ENCODE measurements at regions not wholly inside any gene's neighbourhood (a gene's known extent, or its start where the extent isn't known, plus 50 kb on each side); places are given as distances from the start of the nearest gene placed in this dataset.

DNA sequence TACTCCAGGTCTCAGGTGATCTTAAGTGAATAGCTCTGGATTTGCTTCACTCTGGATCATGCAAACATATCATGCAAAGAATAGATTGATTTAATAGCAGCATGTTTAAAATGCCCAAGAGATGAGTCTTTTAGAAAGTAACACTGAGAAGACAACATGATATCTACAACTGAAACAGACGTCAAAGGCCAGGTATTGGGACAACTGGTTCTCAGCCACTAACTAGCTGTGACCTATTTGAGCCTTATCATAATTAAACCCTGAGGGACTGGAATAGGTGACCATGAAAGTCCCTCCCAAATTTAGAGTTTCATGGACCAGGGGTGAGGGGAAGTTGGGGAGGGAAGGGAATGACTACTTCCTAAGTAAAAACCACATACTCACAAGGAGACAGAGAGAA, 95.7 kb downstream of the NIBAN1 start:
- TF ChIP-seq POLR2A (IDR thresholded peaks at IDR 0.05): no peak
- TF ChIP-seq, protein P1, sequence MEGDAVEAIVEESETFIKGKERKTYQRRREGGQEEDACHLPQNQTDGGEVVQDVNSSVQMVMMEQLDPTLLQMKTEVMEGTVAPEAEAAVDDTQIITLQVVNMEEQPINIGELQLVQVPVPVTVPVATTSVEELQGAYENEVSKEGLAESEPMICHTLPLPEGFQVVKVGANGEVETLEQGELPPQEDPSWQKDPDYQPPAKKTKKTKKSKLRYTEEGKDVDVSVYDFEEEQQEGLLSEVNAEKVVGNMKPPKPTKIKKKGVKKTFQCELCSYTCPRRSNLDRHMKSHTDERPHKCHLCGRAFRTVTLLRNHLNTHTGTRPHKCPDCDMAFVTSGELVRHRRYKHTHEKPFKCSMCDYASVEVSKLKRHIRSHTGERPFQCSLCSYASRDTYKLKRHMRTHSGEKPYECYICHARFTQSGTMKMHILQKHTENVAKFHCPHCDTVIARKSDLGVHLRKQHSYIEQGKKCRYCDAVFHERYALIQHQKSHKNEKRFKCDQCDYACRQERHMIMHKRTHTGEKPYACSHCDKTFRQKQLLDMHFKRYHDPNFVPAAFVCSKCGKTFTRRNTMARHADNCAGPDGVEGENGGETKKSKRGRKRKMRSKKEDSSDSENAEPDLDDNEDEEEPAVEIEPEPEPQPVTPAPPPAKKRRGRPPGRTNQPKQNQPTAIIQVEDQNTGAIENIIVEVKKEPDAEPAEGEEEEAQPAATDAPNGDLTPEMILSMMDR (IDR thresholded peaks at IDR 0.05): no peak

Data from sigmoid colon (tissue), 3 donors.